NCI-H69 (cell line): ENCODE measurements at regions not wholly inside any gene's neighbourhood (a gene's known extent, or its start where the extent isn't known, plus 50 kb on each side); places are given as distances from the start of the nearest gene placed in this dataset.

ENCODE experiments used
- DNase-seq: peaks from one replicate; lab custom pipeline; 2025; lab: John Stamatoyannopoulos, UW

- no peak for DNase-seq
Observed at GRCh38 chr13:40428354-40428753, 238.1 kb downstream of the FOXO1 start.

- no peak for DNase-seq
Observed at GRCh38 chr13:40429706-40430545, 236.5 kb downstream of the FOXO1 start.

- DNase-seq: no peak
Observed at GRCh38 chr13:40432018-40432978, 234.1 kb downstream of the FOXO1 start.

- no peak for DNase-seq
Observed at GRCh38 chr13:40433001-40433400, 233.4 kb downstream of the FOXO1 start.

GRCh38 chr13:40433577-40433976 lies 232.9 kb downstream of the FOXO1 start:
- DNase-seq: no peak

GRCh38 chr13:40434516-40435397 lies 231.7 kb downstream of the FOXO1 start:
- DNase-seq: no peak

GRCh38 chr13:40438022-40438680 lies 228.3 kb downstream of the FOXO1 start:
- DNase-seq: no peak

GRCh38 chr13:40438999-40439797 lies 227.2 kb downstream of the FOXO1 start:
- no peak for DNase-seq

GRCh38 chr13:40439928-40440327 lies 226.5 kb downstream of the FOXO1 start:
- DNase-seq: no peak

- no peak for DNase-seq
Observed at GRCh38 chr13:40440990-40441820, 225.2 kb downstream of the FOXO1 start.

- DNase-seq: no peak
Observed at GRCh38 chr13:40442231-40442630, 224.2 kb downstream of the FOXO1 start.

GRCh38 chr13:40442826-40443225 lies 223.6 kb downstream of the FOXO1 start:
- no peak for DNase-seq

- no peak for DNase-seq
Observed at GRCh38 chr13:40444241-40444640, 222.2 kb downstream of the FOXO1 start.

GRCh38 chr13:40445557-40445990 lies 220.9 kb downstream of the FOXO1 start:
- no peak for DNase-seq

- DNase-seq: no peak
Observed at GRCh38 chr13:40446365-40446764, 220.1 kb downstream of the FOXO1 start.

GRCh38 chr13:40447857-40448256 lies 218.6 kb downstream of the FOXO1 start:
- DNase-seq: no peak

GRCh38 chr13:40452038-40452666 lies 214.3 kb downstream of the FOXO1 start:
- DNase-seq: no peak

GRCh38 chr13:40452741-40453334 lies 213.6 kb downstream of the FOXO1 start:
- DNase-seq: no peak
